Breast epithelium (tissue), 4 donors: ENCODE measurements at regions not wholly inside any gene's neighbourhood (a gene's known extent, or its start where the extent isn't known, plus 50 kb on each side); places are given as distances from the start of the nearest gene placed in this dataset.

Experiments used
- DNase-seq, 2 donors: peaks; one replicate each; pipeline ENCODE4 v3.0.0-alpha.2; 2019; ENCODE audit warnings: low spot score in 2 of 2
- H3K27ac ChIP-seq, 2 donors: fragments of 200-600 bp; sonication (generic) in 1 of 2; one replicate each; pipeline ENCODE4 v1.5.1; 2016 to 2019; ENCODE audit warnings: mild to moderate bottlenecking in 1 of 2
- H3K27me3 ChIP-seq, 2 donors: fragments of 200-600 bp; sonication (generic) in 1 of 2; one replicate each; pipeline versions ENCODE4 v1.5.1 to v1.6.0; 2017 to 2019; ENCODE audit warnings: control low read depth in 1 of 2, mild to moderate bottlenecking in 1 of 2
- H3K36me3 ChIP-seq: fragments of 200-600 bp; one replicate; pipeline ENCODE4 v1.5.1; 2019
- H3K4me1 ChIP-seq, 2 donors: fragments of 200-600 bp; sonication (generic); one replicate each; pipeline ENCODE4 v1.5.1; 2016 to 2019; ENCODE audit warnings: control low read depth in 1 of 2
- H3K4me3 ChIP-seq, 3 donors: fragments of 200-600 bp; sonication (generic); 1 replicate in 2 of 3; 2 replicates in 1 of 3; pipeline ENCODE4 v1.5.1; 2016 to 2019; ENCODE audit warnings: mild to moderate bottlenecking in 3 of 3, moderate library complexity in 2 of 3
- H3K9me3 ChIP-seq, 2 donors: fragments of 200-600 bp; sonication (generic) in 1 of 2; one replicate each; pipeline ENCODE4 v1.5.1; 2016 to 2019; ENCODE audit warnings: control low read depth in 1 of 2
- CTCF ChIP-seq, 3 donors: fragments of 450-650 bp; IDR thresholded peaks; one replicate each; pipeline ENCODE4 v1.5.1; 2016 to 2017; ENCODE audit warnings: antibody characterized with exemption in 3 of 3, mild to moderate bottlenecking in 3 of 3, moderate library complexity in 3 of 3
- POLR2A ChIP-seq: fragments of 450-650 bp; IDR thresholded peaks from one replicate; pipeline ENCODE4 v1.6.1; 2016; ENCODE audit warnings: antibody characterized with exemption, mild to moderate bottlenecking, moderate library complexity
- POLR2AphosphoS5 ChIP-seq, 3 donors: sonication (generic); formaldehyde crosslinking; IDR thresholded peaks; one replicate each; pipeline ENCODE4 v1.6.1; 2017; ENCODE audit warnings: antibody characterized with exemption in 3 of 3
- intact Hi-C: fragments of 100-400 bp; cut with DNase I; formaldehyde crosslinking; loops from one replicate; pipeline ENCODE4 v1.15.1; 2023; ENCODE audit warnings: low total_unique reads

GRCh38 chr10:108631332-108631731, 1292.0 kb downstream of the XPNPEP1 start:
- H3K4me3 ChIP-seq: no peak overlapping the region
- no peak for DNase-seq
- H3K9me3 ChIP-seq: no peaks in the 10 kb centered on the region
- H3K4me1 ChIP-seq: no peaks in the 10 kb centered on the region
- no peaks in the 10 kb centered on the region for H3K36me3 ChIP-seq
- no peaks in the 10 kb centered on the region for H3K27me3 ChIP-seq
- intact Hi-C loops: loop anchor here (5.0 kb wide), 1 partner anchor 624 kb away; no protein-coding TSS in a partner anchor
- no peak overlapping the region for H3K27ac ChIP-seq
- TF ChIP-seq POLR2A (no peak), CTCF (IDR thresholded peaks at IDR 0.05) (no peak), POLR2AphosphoS5 (IDR thresholded peaks at IDR 0.05) (no peak)

- H3K27ac ChIP-seq: no peak overlapping the region
- H3K4me1 ChIP-seq: no peaks in the 10 kb centered on the region
- intact Hi-C loops: loop anchor here (5.0 kb wide), 1 partner anchor 623 kb away; no protein-coding TSS in a partner anchor
- no peak overlapping the region for H3K4me3 ChIP-seq
- H3K9me3 ChIP-seq: no peaks in the 10 kb centered on the region
- TF ChIP-seq POLR2AphosphoS5 (IDR thresholded peaks at IDR 0.05) (no peak), POLR2A (no peak), CTCF (IDR thresholded peaks at IDR 0.05) (no peak)
- no peak for DNase-seq
- no peaks in the 10 kb centered on the region for H3K36me3 ChIP-seq
- no peaks in the 10 kb centered on the region for H3K27me3 ChIP-seq
These were observed 1293.5 kb downstream of the XPNPEP1 start for GRCh38 chr10:108629834-108630233.

GRCh38 chr10:108624052-108624451, 1299.3 kb downstream of the XPNPEP1 start:
- Histone ChIP-seq H3K4me3 (no peak overlapping the region), H3K27me3 (no peaks in the 10 kb centered on the region), H3K27ac (no peak overlapping the region), H3K9me3 (no peaks in the 10 kb centered on the region), H3K4me1 (no peaks in the 10 kb centered on the region), H3K36me3 (no peaks in the 10 kb centered on the region)
- no peak for TF ChIP-seq POLR2A
- no peak for DNase-seq
- intact Hi-C loops: no loop called here

- Histone ChIP-seq H3K36me3 (no peaks in the 10 kb centered on the region), H3K27me3 (no peaks in the 10 kb centered on the region), H3K27ac (no peak overlapping the region), H3K4me1 (no peaks in the 10 kb centered on the region), H3K9me3 (no peaks in the 10 kb centered on the region), H3K4me3 (no peak overlapping the region)
- intact Hi-C loops: no loop called here
- no peak for DNase-seq
- TF ChIP-seq POLR2AphosphoS5 (IDR thresholded peaks at IDR 0.05) (no peak), CTCF (IDR thresholded peaks at IDR 0.05) (no peak), POLR2A (no peak)
These were observed 1302.3 kb downstream of the XPNPEP1 start for GRCh38 chr10:108620821-108621534.

GRCh38 chr10:108616559-108617285, 1306.6 kb downstream of the XPNPEP1 start:
- no peak for TF ChIP-seq CTCF (IDR thresholded peaks at IDR 0.05)
- TF ChIP-seq POLR2A: no peak
- TF ChIP-seq POLR2AphosphoS5 (IDR thresholded peaks at IDR 0.05): no peak
- H3K36me3 ChIP-seq: no peaks in the 10 kb centered on the region
- intact Hi-C loops: no loop called here
- no peak overlapping the region for H3K4me3 ChIP-seq
- no peaks in the 10 kb centered on the region for H3K27me3 ChIP-seq
- DNase-seq: no peak
- H3K4me1 ChIP-seq: no peaks in the 10 kb centered on the region
- H3K9me3 ChIP-seq: no peaks in the 10 kb centered on the region
- no peak overlapping the region for H3K27ac ChIP-seq
